ENCODE measurements at regions not wholly inside any gene's neighbourhood (a gene's known extent, or its start where the extent isn't known, plus 50 kb on each side); places are given as distances from the start of the nearest gene placed in this dataset.

GRCh38 chr2:176643646-176644045 is 374.4 kb downstream of the MTX2 start:
- POLR2A ChIA-PET = no interaction called here
- no peak for DNase-seq (ENCODE audit: low read depth)
- CTCF ChIA-PET = interaction anchor here (1.1 to 3.9 kb wide), 5 partner anchors 9 to 517 kb away, joined by 3 to 40 read pairs (median 9); no protein-coding TSS in a partner anchor
- Histone ChIP-seq H3K36me3 (ENCODE audit: control insufficient read depth, insufficient read depth, low read length) (no peaks in the 10 kb centered on the region), H3K4me3 (ENCODE audit: low read depth, low read length) (no peak overlapping the region), H3K27me3 (ENCODE audit: control insufficient read depth, insufficient read depth, low read length) (peaks cover 1% of the 10 kb centered on the region)
- TF ChIP-seq CTCF (IDR thresholded peaks at IDR 0.05; ENCODE audit: insufficient read depth, low read depth, low read length) = no peak

GRCh38 chr2:176645494-176645893 is 376.3 kb downstream of the MTX2 start:
- ChIA-PET POLR2A (no interaction called here), CTCF (interaction anchor here (1.0 kb wide), 2 partner anchors 8 to 518 kb away, joined by 3 read pairs; no protein-coding TSS in a partner anchor)
- Histone ChIP-seq H3K36me3 (ENCODE audit: control insufficient read depth, insufficient read depth, low read length) (no peaks in the 10 kb centered on the region), H3K4me3 (ENCODE audit: low read depth, low read length) (no peak overlapping the region), H3K27me3 (ENCODE audit: control insufficient read depth, insufficient read depth, low read length) (peaks cover 1% of the 10 kb centered on the region)
- DNase-seq (ENCODE audit: low read depth) = no peak
- TF ChIP-seq CTCF (IDR thresholded peaks at IDR 0.05; ENCODE audit: insufficient read depth, low read depth, low read length) = no peak

- Histone ChIP-seq H3K27me3 (ENCODE audit: control insufficient read depth, insufficient read depth, low read length) (peaks cover 1% of the 10 kb centered on the region), H3K4me3 (ENCODE audit: low read depth, low read length) (no peak overlapping the region), H3K36me3 (ENCODE audit: control insufficient read depth, insufficient read depth, low read length) (no peaks in the 10 kb centered on the region)
- no peak for TF ChIP-seq CTCF (IDR thresholded peaks at IDR 0.05; ENCODE audit: insufficient read depth, low read depth, low read length)
- no peak for DNase-seq (ENCODE audit: low read depth)
- POLR2A ChIA-PET = no interaction called here
- CTCF ChIA-PET = interaction anchor here (0.7 to 2.7 kb wide), 6 partner anchors 9 to 519 kb away, joined by 3 to 12 read pairs (median 4); no protein-coding TSS in a partner anchor
Observed at GRCh38 chr2:176646033-176646615, 376.9 kb downstream of the MTX2 start.

GRCh38 chr2:176647325-176648165 is 378.3 kb downstream of the MTX2 start:
- DNase-seq (ENCODE audit: low read depth) = no peak

More at GRCh38 chr2:176647325-176648165, 378.3 kb downstream of the MTX2 start:
- Histone ChIP-seq H3K27me3 (ENCODE audit: control insufficient read depth, insufficient read depth, low read length) (peaks cover 1% of the 10 kb centered on the region), H3K36me3 (ENCODE audit: control insufficient read depth, insufficient read depth, low read length) (no peaks in the 10 kb centered on the region), H3K4me3 (ENCODE audit: low read depth, low read length) (no peak overlapping the region)
- TF ChIP-seq CTCF (IDR thresholded peaks at IDR 0.05; ENCODE audit: insufficient read depth, low read depth, low read length) = no peak
- ChIA-PET CTCF (interaction anchor here (0.8 to 2.7 kb wide), 4 partner anchors 93 to 521 kb away, joined by 3 to 12 read pairs (median 4); no protein-coding TSS in a partner anchor), POLR2A (no interaction called here)
